ENCODE measurements at regions not wholly inside any gene's neighbourhood (a gene's known extent, or its start where the extent isn't known, plus 50 kb on each side); places are given as distances from the start of the nearest gene placed in this dataset.
"Not testable (repeated sequence)": the region's sequence is repeated elsewhere in the genome, so short reads cannot be mapped to it uniquely, and the experiment has no call there.

DNA sequence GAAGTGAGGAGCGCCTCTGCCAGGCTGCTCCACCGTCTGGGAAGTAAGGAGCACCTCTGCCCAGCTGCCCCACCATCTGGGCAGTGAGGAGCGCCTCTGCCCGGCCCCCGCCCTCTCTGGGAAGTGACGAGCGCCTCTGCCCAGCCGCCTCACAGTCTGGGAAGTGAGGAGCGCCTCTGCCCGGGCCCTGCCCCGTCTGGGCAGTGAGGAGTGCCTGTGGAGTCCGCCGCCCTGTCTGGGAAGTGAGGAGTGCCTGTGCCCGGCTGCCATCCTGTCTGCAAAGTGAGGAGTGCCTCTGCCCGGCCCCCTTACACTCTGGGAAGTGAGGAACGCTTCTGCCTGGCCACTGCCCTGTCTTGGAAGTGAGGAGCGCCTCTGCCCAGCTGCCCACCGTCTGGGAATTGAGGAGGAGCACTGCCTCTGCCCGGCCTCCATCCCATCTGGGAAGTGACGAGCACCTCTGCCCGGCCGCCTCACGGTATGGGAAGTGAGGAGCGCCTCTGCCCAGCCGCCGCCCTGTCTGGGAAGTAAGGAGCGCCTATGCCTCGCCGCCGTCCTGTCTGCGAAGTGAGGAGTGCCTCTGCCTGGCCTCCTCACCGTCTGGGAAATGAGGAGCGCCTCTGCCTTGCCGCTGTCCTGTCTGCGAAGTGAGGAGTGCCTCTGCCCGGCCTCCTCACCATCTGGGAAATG is 576.2 kb upstream of the C9orf72 start:
- TF ChIP-seq, protein P1, sequence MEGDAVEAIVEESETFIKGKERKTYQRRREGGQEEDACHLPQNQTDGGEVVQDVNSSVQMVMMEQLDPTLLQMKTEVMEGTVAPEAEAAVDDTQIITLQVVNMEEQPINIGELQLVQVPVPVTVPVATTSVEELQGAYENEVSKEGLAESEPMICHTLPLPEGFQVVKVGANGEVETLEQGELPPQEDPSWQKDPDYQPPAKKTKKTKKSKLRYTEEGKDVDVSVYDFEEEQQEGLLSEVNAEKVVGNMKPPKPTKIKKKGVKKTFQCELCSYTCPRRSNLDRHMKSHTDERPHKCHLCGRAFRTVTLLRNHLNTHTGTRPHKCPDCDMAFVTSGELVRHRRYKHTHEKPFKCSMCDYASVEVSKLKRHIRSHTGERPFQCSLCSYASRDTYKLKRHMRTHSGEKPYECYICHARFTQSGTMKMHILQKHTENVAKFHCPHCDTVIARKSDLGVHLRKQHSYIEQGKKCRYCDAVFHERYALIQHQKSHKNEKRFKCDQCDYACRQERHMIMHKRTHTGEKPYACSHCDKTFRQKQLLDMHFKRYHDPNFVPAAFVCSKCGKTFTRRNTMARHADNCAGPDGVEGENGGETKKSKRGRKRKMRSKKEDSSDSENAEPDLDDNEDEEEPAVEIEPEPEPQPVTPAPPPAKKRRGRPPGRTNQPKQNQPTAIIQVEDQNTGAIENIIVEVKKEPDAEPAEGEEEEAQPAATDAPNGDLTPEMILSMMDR (IDR thresholded peaks at IDR 0.05), result not testable (repeated sequence)
- not testable (repeated sequence) for TF ChIP-seq POLR2A (IDR thresholded peaks at IDR 0.05)

Data from right lobe of liver (tissue), 4 donors.